ENCODE measurements at regions not wholly inside any gene's neighbourhood (a gene's known extent, or its start where the extent isn't known, plus 50 kb on each side); places are given as distances from the start of the nearest gene placed in this dataset.

DNA sequence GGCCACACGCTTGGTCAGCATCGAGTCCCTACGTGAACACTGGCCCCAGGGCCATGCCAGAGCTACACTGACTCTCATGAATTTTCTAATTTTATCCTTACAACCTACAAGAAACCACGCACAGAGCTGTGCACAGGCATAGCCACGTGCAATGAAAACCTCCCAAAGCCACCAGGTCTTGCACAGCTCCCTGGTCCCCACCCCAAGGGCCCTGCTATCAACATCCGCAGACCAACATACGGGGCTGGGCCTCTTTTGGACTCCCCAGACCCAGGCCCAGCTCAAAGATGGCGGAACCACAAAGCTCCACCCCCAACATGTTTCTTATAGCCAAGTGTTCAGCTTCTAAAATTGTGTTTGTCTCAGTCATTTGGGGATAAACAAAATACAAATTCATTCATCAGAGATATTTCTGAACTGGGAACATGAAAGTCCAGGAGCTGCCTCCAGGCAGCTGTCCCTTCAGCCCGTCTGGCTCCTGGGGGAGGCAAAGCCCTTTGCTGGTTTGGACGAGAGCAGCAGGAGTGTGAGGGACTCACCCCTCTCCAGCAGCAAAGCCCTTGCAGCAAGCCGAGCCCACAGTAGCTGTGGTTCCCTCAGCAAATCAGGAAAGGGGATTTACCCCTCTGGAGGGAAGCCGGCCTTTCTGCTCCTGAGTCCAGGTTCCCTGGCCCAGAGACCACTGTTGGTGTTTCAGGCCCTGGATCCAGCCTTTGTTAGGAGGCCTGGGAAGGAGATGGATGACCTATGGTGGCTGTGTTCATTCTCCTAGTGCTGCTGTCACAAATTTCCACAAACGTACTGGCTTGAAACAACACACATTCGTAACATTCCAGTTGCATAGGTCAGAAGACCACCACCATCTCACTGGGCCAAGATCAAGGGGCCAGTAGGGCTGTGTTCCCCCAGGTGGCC is 75.1 kb downstream of the OAT start:
- SMC1A ChIA-PET (ENCODE audit: uncharacterized antibody, unreplicated experiment) = interaction anchor here (0.7 to 0.9 kb wide), 3 partner anchors 9 to 54 kb away, joined by 3 read pairs; no protein-coding TSS in a partner anchor
- peaks cover 18% of the 10 kb centered on the region for H3K4me1 ChIP-seq (ENCODE audit: control insufficient read depth, insufficient read depth, low read length)
- ATAC-seq = no peak
- CTCF ChIA-PET = no interaction called here
- H3K36me3 ChIP-seq (ENCODE audit: control insufficient read depth in 2 of 2, insufficient read depth in 2 of 2, low read length in 1 of 2) = no peaks in the 10 kb centered on the region
- RAD21 ChIA-PET (ENCODE audit: unreplicated experiment) = no interaction called here
- no peak overlapping the region for H2AFZ ChIP-seq (ENCODE audit: control insufficient read depth, low read depth, low read length)
- in situ Hi-C loops (cut with MboI) (no loop called here), intact Hi-C loops (cut with micrococcal nuclease; ENCODE audit: unreplicated experiment) (no loop called here)
- TF ChIP-seq IKZF1 (conservative IDR thresholded peaks at IDR 0.05) (no peak), POU2F2 (IDR thresholded peaks at IDR 0.05; ENCODE audit: borderline replicate concordance, low read depth, low read length) (no peak), NR2C1 (IDR thresholded peaks at IDR 0.05) (no peak), E2F4 (IDR thresholded peaks at IDR 0.05; ENCODE audit: low read depth, low read length) (no peak), ATF7 (IDR thresholded peaks at IDR 0.05; ENCODE audit: low read depth) (no peak), FOXM1 (IDR thresholded peaks at IDR 0.05; ENCODE audit: low read depth, low read length) (no peak), TBL1XR1 (IDR thresholded peaks at IDR 0.05; ENCODE audit: low read depth, low read length) (no peak), SIX5 (IDR thresholded peaks at IDR 0.05; ENCODE audit: low read depth, low read length, severe bottlenecking) (no peak), SMARCA5 (IDR thresholded peaks at IDR 0.05) (no peak), ZZZ3 (IDR thresholded peaks at IDR 0.05; ENCODE audit: control insufficient read depth, insufficient read length, low read depth) (no peak), YBX1 (IDR thresholded peaks at IDR 0.05) (no peak)
- TF ChIP-seq, protein P1, sequence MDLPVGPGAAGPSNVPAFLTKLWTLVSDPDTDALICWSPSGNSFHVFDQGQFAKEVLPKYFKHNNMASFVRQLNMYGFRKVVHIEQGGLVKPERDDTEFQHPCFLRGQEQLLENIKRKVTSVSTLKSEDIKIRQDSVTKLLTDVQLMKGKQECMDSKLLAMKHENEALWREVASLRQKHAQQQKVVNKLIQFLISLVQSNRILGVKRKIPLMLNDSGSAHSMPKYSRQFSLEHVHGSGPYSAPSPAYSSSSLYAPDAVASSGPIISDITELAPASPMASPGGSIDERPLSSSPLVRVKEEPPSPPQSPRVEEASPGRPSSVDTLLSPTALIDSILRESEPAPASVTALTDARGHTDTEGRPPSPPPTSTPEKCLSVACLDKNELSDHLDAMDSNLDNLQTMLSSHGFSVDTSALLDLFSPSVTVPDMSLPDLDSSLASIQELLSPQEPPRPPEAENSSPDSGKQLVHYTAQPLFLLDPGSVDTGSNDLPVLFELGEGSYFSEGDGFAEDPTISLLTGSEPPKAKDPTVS (IDR thresholded peaks at IDR 0.05; ENCODE audit: low read depth, low read length) = no peak
- H3K4me2 ChIP-seq (ENCODE audit: control insufficient read depth, insufficient read depth) = no peak overlapping the region
- no peaks in the 10 kb centered on the region for H4K20me1 ChIP-seq (ENCODE audit: control insufficient read depth, insufficient read depth)
- H3K79me2 ChIP-seq (ENCODE audit: control insufficient read depth, insufficient read depth, low read length) = no peaks in the 10 kb centered on the region
- H3K27ac ChIP-seq (ENCODE audit: control insufficient read depth, insufficient read depth) = no peak overlapping the region
- H3K4me3 ChIP-seq = no peak overlapping the region
- BruUV-seq (replicated peaks) = no TSS peak
- no peak for DNase-seq (ENCODE audit: low read depth, low spot score)
- POLR2A ChIA-PET = no interaction called here
- no peaks in the 10 kb centered on the region for H3K27me3 ChIP-seq (replicated peaks in 1 of 2; ENCODE audit: control insufficient read depth in 2 of 2, insufficient read depth in 2 of 2, low read length in 1 of 2)
- no peak for FAIRE-seq
- no peaks in the 10 kb centered on the region for H3K9me3 ChIP-seq (replicated peaks; ENCODE audit: control insufficient read depth, insufficient read depth, low read length)
- WGBS (ENCODE audit: insufficient coverage, insufficient replicate concordance, low lambda C conversion rate, missing lambda C conversion rate) = 70% methylated on average over 14 of the region's 14 CpGs
- H3K9ac ChIP-seq (ENCODE audit: control insufficient read depth, insufficient read depth, low read length) = no peak overlapping the region

Measured in GM12878 (cell line).